DMS153 (cell line): ENCODE measurements at regions not wholly inside any gene's neighbourhood (a gene's known extent, or its start where the extent isn't known, plus 50 kb on each side); places are given as distances from the start of the nearest gene placed in this dataset.

Experiments used
- DNase-seq: peaks from one replicate; lab custom pipeline; 2025; lab: John Stamatoyannopoulos, UW

- DNase-seq: no peak
Measured at GRCh38 chr7:25279705-25280104, 51.4 kb upstream of the NPVF start.

- no peak for DNase-seq
Measured at GRCh38 chr7:25280181-25280580, 51.9 kb upstream of the NPVF start.

GRCh38 chr7:25282194-25282593 lies 53.9 kb upstream of the NPVF start:
- DNase-seq: no peak

- DNase-seq: no peak
Measured at GRCh38 chr7:25286756-25287155, 58.5 kb upstream of the NPVF start.

GRCh38 chr7:25287291-25287690 lies 59.0 kb upstream of the NPVF start:
- DNase-seq: no peak

- no peak for DNase-seq
Measured at GRCh38 chr7:25288556-25289307, 60.4 kb upstream of the NPVF start.

GRCh38 chr7:25289518-25289917 lies 61.2 kb upstream of the NPVF start:
- no peak for DNase-seq

GRCh38 chr7:25294624-25295023 lies 66.3 kb upstream of the NPVF start:
- DNase-seq: no peak

- no peak for DNase-seq
Measured at GRCh38 chr7:25295387-25295786, 67.1 kb upstream of the NPVF start.

- DNase-seq: no peak
Measured at GRCh38 chr7:25296086-25296485, 67.8 kb upstream of the NPVF start.

- DNase-seq: no peak
Measured at GRCh38 chr7:25297278-25297677, 69.0 kb upstream of the NPVF start.

GRCh38 chr7:25303281-25304181 lies 75.2 kb upstream of the NPVF start:
- no peak for DNase-seq

- no peak for DNase-seq
Measured at GRCh38 chr7:25304691-25305090, 76.4 kb upstream of the NPVF start.

- no peak for DNase-seq
Measured at GRCh38 chr7:25305831-25306230, 77.5 kb upstream of the NPVF start.

GRCh38 chr7:25307624-25308023 lies 79.3 kb upstream of the NPVF start:
- DNase-seq: no peak

GRCh38 chr7:25308246-25308645 lies 80.0 kb upstream of the NPVF start:
- DNase-seq: no peak

GRCh38 chr7:25308906-25309705 lies 80.8 kb upstream of the NPVF start:
- no peak for DNase-seq

GRCh38 chr7:25310896-25311295 lies 82.6 kb upstream of the NPVF start:
- no peak for DNase-seq

- no peak for DNase-seq
Measured at GRCh38 chr7:25311346-25311745, 83.1 kb upstream of the NPVF start.

GRCh38 chr7:25312968-25313367 lies 84.7 kb upstream of the NPVF start:
- no peak for DNase-seq

GRCh38 chr7:25313526-25313925 lies 85.2 kb upstream of the NPVF start:
- no peak for DNase-seq

GRCh38 chr7:25314094-25314730 lies 85.9 kb upstream of the NPVF start:
- peak; percentile 47 for DNase-seq
